OCI-LY3 (cell line): ENCODE measurements at regions not wholly inside any gene's neighbourhood (a gene's known extent, or its start where the extent isn't known, plus 50 kb on each side); places are given as distances from the start of the nearest gene placed in this dataset.
A peak's percentile ranks its signal among the peaks of the same experiment; 100 is the strongest.

Experiments used
- H2AFZ ChIP-seq: fragments of 200-600, 300-600 bp; shearing (Covaris generic); 2 replicates; pipeline ENCODE4 v1.6.0; 2014; ENCODE audit warnings: antibody characterized with exemption, low read depth, low read length
- H3K27ac ChIP-seq: fragments of 200-600, 300-600 bp; sonication (generic); 2 replicates; pipeline ENCODE4 v1.5.1; 2014; ENCODE audit warnings: mild to moderate bottlenecking, low read length, moderate library complexity, mixed read lengths
- H3K27me3 ChIP-seq: fragments of 200-600, 300-600 bp; sonication (generic); 2 replicates; pipeline ENCODE4 v1.6.1; 2014; ENCODE audit warnings: low read depth, low read length, mixed read lengths
- H3K36me3 ChIP-seq: fragments of 200-600, 300-600 bp; sonication (generic); replicated peaks from 2 replicates; pipeline ENCODE3; 2014; ENCODE audit warnings: low read depth, low read length, mixed read lengths
- H3K4me1 ChIP-seq: fragments of 300-600, 200-600 bp; sonication (generic); 2 replicates; pipeline ENCODE4 v1.6.1; 2014; ENCODE audit warnings: low read length, mixed read lengths
- H3K4me2 ChIP-seq: fragments of 200-600, 300-600 bp; sonication (generic); 2 replicates; pipeline ENCODE4 v1.6.1; 2014; ENCODE audit warnings: low read length, mixed read lengths
- H3K4me3 ChIP-seq: fragments of 300-600, 200-600 bp; sonication (generic); 2 replicates; pipeline ENCODE4 v1.5.1; 2014; ENCODE audit warnings: antibody characterized with exemption, mild to moderate bottlenecking, low read length, moderate library complexity
- H3K79me2 ChIP-seq: fragments of 300-600, 200-600 bp; shearing (Covaris generic); 2 replicates; pipeline ENCODE4 v1.6.1; 2014; ENCODE audit warnings: mild to moderate bottlenecking, low read length, mixed read lengths
- H3K9ac ChIP-seq: fragments of 300-600, 200-600 bp; shearing (Covaris generic); 2 replicates; pipeline ENCODE4 v1.6.0; 2014; ENCODE audit warnings: mild to moderate bottlenecking, low read length, moderate library complexity
- H3K9me3 ChIP-seq: fragments of 200-600, 300-600 bp; shearing (Covaris generic); 2 replicates; pipeline ENCODE4 v1.6.1; 2014; ENCODE audit warnings: low read length, mixed read lengths; ENCODE audit not compliant: insufficient read depth
- H4K20me1 ChIP-seq: fragments of 200-600, 300-600 bp; sonication (generic); 2 replicates; pipeline ENCODE4 v1.6.1; 2016; ENCODE audit warnings: low read length, mixed read lengths; ENCODE audit not compliant: insufficient read depth
- CTCF ChIP-seq: fragments of 200-600, 300-600 bp; sonication (generic); IDR thresholded peaks from 2 replicates; pipeline ENCODE4 v1.5.1; 2014; ENCODE audit warnings: antibody characterized with exemption, low read length, low read depth
- EZH2phosphoT487 ChIP-seq: fragments of 200-600 bp; shearing (Covaris generic); IDR thresholded peaks from 2 replicates; pipeline ENCODE4 v1.6.1; 2018; ENCODE audit warnings: antibody characterized with exemption, mixed run types, low read depth

GRCh38 chr10:3487228-3487627 lies 297.8 kb downstream of the KLF6 start:
- no peaks in the 10 kb centered on the region for H3K36me3 ChIP-seq
- H3K9ac ChIP-seq = no peak overlapping the region
- no peaks in the 10 kb centered on the region for H3K79me2 ChIP-seq
- no peaks in the 10 kb centered on the region for H3K27me3 ChIP-seq
- no peak overlapping the region for H2AFZ ChIP-seq
- peaks cover 16% of the 10 kb centered on the region for H3K4me1 ChIP-seq
- TF ChIP-seq CTCF = no peak
- H3K27ac ChIP-seq = no peak overlapping the region
- no peak overlapping the region for H3K4me3 ChIP-seq
- H4K20me1 ChIP-seq = no peaks in the 10 kb centered on the region
- no peaks in the 10 kb centered on the region for H3K9me3 ChIP-seq
- H3K4me2 ChIP-seq = no peak overlapping the region

GRCh38 chr10:3486346-3487065 lies 298.5 kb downstream of the KLF6 start:
- Histone ChIP-seq H3K4me2 (no peak overlapping the region), H3K27ac (no peak overlapping the region), H2AFZ (no peak overlapping the region), H3K27me3 (no peaks in the 10 kb centered on the region), H3K9me3 (no peaks in the 10 kb centered on the region), H3K4me1 (peaks cover 23% of the 10 kb centered on the region), H3K36me3 (no peaks in the 10 kb centered on the region), H3K79me2 (no peaks in the 10 kb centered on the region), H3K9ac (no peak overlapping the region), H3K4me3 (no peak overlapping the region), H4K20me1 (no peaks in the 10 kb centered on the region)
- TF ChIP-seq EZH2phosphoT487 = no peak
- no peak for TF ChIP-seq CTCF

- H3K9me3 ChIP-seq = no peaks in the 10 kb centered on the region
- no peaks in the 10 kb centered on the region for H3K79me2 ChIP-seq
- TF ChIP-seq CTCF = no peak
- TF ChIP-seq EZH2phosphoT487 = no peak
- H2AFZ ChIP-seq = no peak overlapping the region
- no peaks in the 10 kb centered on the region for H3K36me3 ChIP-seq
- H3K4me1 ChIP-seq = peaks cover 37% of the 10 kb centered on the region
- H3K4me2 ChIP-seq = peak overlapping the region; percentile 30
- H3K27ac ChIP-seq = no peak overlapping the region
- no peaks in the 10 kb centered on the region for H3K27me3 ChIP-seq
- H4K20me1 ChIP-seq = no peaks in the 10 kb centered on the region
- H3K9ac ChIP-seq = no peak overlapping the region
- H3K4me3 ChIP-seq = no peak overlapping the region
These were observed 299.8 kb downstream of the KLF6 start for GRCh38 chr10:3485057-3485686.

GRCh38 chr10:3484306-3485056 lies 300.5 kb downstream of the KLF6 start:
- H2AFZ ChIP-seq = no peak overlapping the region
- H3K4me3 ChIP-seq = no peak overlapping the region
- no peaks in the 10 kb centered on the region for H3K27me3 ChIP-seq
- TF ChIP-seq CTCF (no peak), EZH2phosphoT487 (no peak)
- H3K27ac ChIP-seq = no peak overlapping the region
- H3K9me3 ChIP-seq = no peaks in the 10 kb centered on the region
- no peak overlapping the region; the same call in 1 of the 2 replicates for H3K4me2 ChIP-seq
- H3K36me3 ChIP-seq = no peaks in the 10 kb centered on the region
- no peak overlapping the region for H3K9ac ChIP-seq
- H4K20me1 ChIP-seq = no peaks in the 10 kb centered on the region
- no peaks in the 10 kb centered on the region for H3K79me2 ChIP-seq
- peaks cover 39% of the 10 kb centered on the region for H3K4me1 ChIP-seq
